Kidney (tissue), 13 donors: ENCODE measurements at regions not wholly inside any gene's neighbourhood (a gene's known extent, or its start where the extent isn't known, plus 50 kb on each side); places are given as distances from the start of the nearest gene placed in this dataset.

Experiments used
- DNase-seq, 5 donors: peaks; one replicate each; pipeline ENCODE4 v3.0.0-alpha.2; 2013 to 2020
- FAIRE-seq: peaks from 2 replicates; lab custom pipeline; 2012; peaks lifted over from hg19 to GRCh38; lab: Jason Lieb, UNC
- H3K27ac ChIP-seq, 2 donors: one replicate each; pipeline ENCODE4 v1.7.0; 2013; ENCODE audit warnings: low read depth in 2 of 2, low read length in 2 of 2, inconsistent platforms in 1 of 2
- H3K27me3 ChIP-seq: one replicate; pipeline ENCODE4 v1.7.1; 2013; ENCODE audit warnings: low read length, inconsistent platforms; ENCODE audit not compliant: control insufficient read depth, insufficient read depth
- H3K36me3 ChIP-seq, 3 donors: one replicate each; pipeline versions ENCODE4 v1.7.0 to v1.7.1; 2013; ENCODE audit warnings: low read length in 3 of 3, control low read depth in 1 of 3, inconsistent platforms in 1 of 3; ENCODE audit not compliant: insufficient read depth in 3 of 3, control insufficient read depth in 2 of 3
- H3K4me1 ChIP-seq, 3 donors: one replicate each; pipeline versions ENCODE4 v1.7.0 to v1.7.1; 2013; ENCODE audit warnings: low read length in 3 of 3, inconsistent platforms in 1 of 3, low read depth in 1 of 3; ENCODE audit not compliant: control insufficient read depth in 2 of 3, insufficient read depth in 2 of 3
- H3K4me3 ChIP-seq, 3 donors: one replicate each; pipeline versions ENCODE4 v1.7.0 to v1.8.1; 2013; ENCODE audit warnings: low read length in 3 of 3, control low read depth in 1 of 3, inconsistent platforms in 1 of 3
- H3K9ac ChIP-seq, 3 donors: one replicate each; pipeline versions ENCODE4 v1.7.0 to v1.7.1; 2013; ENCODE audit warnings: low read length in 3 of 3, control low read depth in 1 of 3, inconsistent platforms in 1 of 3
- H3K9me3 ChIP-seq, 3 donors: one replicate each; pipeline versions ENCODE4 v1.7.0 to v1.7.1; 2013; ENCODE audit warnings: low read length in 3 of 3, control low read depth in 1 of 3, inconsistent platforms in 1 of 3; ENCODE audit not compliant: control insufficient read depth in 2 of 3, insufficient read depth in 1 of 3
- intact Hi-C: fragments of 100-400 bp; cut with DNase I; formaldehyde crosslinking; loops from one replicate; pipeline ENCODE4 v1.11.1; 2022
- TF ChIP-seq, protein P1 (sequence below): IDR thresholded peaks from 3 replicates; pipeline ENCODE4 v1.5.1; 2012; ENCODE audit warnings: mild to moderate bottlenecking, moderate library complexity, borderline replicate concordance; ENCODE audit not compliant: insufficient read depth; ENCODE audit errors: extremely low read depth
- donor health status: control.
- donor health status: control.
- donor health status: control.
- donor health status: control.
- donor health status: control.
- donor health status: DM: yes; HTN: yes; CAD: no.
- donor health status: Normal renal cell carcinoma (clear cell type).

DNA sequence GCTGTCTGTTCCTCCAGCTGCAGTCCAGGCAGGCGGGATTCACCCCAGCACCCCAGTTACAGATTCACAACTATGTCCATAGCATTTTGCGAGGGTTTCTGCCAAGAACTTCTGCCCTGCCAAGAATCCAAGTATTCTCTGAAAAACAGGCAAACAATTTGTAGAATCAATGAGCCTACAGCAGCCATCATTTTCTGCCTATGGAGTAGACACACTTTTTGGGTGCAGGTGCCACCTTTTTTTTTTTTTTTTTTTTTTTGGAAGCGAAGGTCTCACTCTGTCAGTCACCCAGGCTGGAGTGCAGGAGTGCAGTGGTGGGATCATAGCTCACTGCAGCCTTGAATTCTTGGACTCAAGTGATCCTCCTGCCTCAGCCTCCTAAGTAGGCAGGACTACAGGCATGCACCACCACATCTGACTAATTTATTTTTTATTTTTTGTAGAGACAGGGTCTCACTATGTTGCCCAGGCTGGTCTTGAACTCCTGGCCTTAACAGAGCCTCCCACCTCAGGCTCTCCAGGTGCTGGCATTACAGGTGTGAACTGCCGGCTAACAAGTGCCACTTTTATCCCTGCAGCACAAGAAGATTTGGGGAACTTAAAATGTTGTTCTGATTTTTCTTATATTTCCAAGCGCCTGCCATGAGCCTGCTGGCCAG lies 195.1 kb downstream of the SNX19 start:
- intact Hi-C loops: no loop called here
- no peaks in the 10 kb centered on the region for H3K27me3 ChIP-seq
- H3K36me3 ChIP-seq: no peaks in the 10 kb centered on the region
- peaks cover 0 to 7% (median 0%) of the 10 kb centered on the region in 3 donors for H3K4me1 ChIP-seq
- DNase-seq: no peak
- H3K9me3 ChIP-seq: no peaks in the 10 kb centered on the region
- no peak overlapping the region for H3K9ac ChIP-seq
- TF ChIP-seq, protein P1, sequence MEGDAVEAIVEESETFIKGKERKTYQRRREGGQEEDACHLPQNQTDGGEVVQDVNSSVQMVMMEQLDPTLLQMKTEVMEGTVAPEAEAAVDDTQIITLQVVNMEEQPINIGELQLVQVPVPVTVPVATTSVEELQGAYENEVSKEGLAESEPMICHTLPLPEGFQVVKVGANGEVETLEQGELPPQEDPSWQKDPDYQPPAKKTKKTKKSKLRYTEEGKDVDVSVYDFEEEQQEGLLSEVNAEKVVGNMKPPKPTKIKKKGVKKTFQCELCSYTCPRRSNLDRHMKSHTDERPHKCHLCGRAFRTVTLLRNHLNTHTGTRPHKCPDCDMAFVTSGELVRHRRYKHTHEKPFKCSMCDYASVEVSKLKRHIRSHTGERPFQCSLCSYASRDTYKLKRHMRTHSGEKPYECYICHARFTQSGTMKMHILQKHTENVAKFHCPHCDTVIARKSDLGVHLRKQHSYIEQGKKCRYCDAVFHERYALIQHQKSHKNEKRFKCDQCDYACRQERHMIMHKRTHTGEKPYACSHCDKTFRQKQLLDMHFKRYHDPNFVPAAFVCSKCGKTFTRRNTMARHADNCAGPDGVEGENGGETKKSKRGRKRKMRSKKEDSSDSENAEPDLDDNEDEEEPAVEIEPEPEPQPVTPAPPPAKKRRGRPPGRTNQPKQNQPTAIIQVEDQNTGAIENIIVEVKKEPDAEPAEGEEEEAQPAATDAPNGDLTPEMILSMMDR: no peak
- no peak overlapping the region for H3K4me3 ChIP-seq
- no peak overlapping the region for H3K27ac ChIP-seq
- no peak for FAIRE-seq

DNA sequence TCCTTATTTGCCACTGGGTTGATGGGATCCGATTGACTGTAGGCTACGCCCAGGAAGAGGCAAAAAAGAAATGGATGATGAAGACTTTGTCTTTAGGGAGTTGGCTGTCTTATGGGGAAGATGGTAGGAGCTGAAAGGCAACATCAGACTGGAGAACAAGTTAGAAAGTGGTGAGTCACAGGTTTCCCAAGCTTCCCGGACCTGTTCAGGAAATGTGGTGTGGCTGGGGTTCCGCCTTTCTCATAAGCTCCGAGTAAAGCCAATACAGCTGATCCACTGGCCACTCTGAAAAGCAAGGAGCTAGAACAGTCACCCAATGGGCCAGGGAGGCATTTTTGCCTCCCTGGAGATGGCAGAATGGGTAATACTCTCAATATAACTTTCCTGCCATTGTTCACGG lies 194.5 kb downstream of the SNX19 start:
- H3K27me3 ChIP-seq: no peaks in the 10 kb centered on the region
- DNase-seq (no peak), FAIRE-seq (no peak)
- H3K4me3 ChIP-seq: no peak overlapping the region
- no peaks in the 10 kb centered on the region for H3K9me3 ChIP-seq
- no peaks in the 10 kb centered on the region for H3K36me3 ChIP-seq
- H3K9ac ChIP-seq: no peak overlapping the region
- no peak overlapping the region for H3K27ac ChIP-seq
- intact Hi-C loops: no loop called here
- peaks cover 0 to 7% (median 0%) of the 10 kb centered on the region in 3 donors for H3K4me1 ChIP-seq
- TF ChIP-seq, protein P1: no peak

DNA sequence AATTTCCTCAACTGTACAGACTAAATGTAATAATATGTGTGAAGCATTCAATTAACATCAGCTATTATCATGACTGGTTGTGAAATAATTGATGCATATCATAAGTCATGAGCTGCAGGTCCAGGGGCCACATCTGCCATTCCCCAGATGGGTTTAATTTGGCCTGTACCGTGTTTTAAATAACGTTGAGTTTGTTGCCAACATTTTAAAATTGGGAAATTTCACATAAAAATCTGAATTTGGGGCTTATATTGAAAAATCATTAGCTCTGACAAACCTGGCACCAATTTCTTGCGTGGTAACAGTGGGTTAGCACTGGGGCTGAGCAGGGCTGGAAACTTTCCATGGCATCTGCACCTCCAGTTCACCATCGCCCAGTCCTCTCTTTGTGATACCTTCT lies 193.9 kb downstream of the SNX19 start:
- TF ChIP-seq, protein P1: no peak
- intact Hi-C loops: no loop called here
- Histone ChIP-seq H3K27me3 (no peaks in the 10 kb centered on the region), H3K9me3 (no peaks in the 10 kb centered on the region), H3K4me3 (no peak overlapping the region), H3K27ac (no peak overlapping the region), H3K9ac (no peak overlapping the region), H3K36me3 (no peaks in the 10 kb centered on the region), H3K4me1 (peaks cover 0 to 7% (median 0%) of the 10 kb centered on the region in 3 donors)
- DNase-seq (no peak), FAIRE-seq (no peak)
